ENCODE measurements at regions not wholly inside any gene's neighbourhood (a gene's known extent, or its start where the extent isn't known, plus 50 kb on each side); places are given as distances from the start of the nearest gene placed in this dataset.

- TF ChIP-seq ZNF331 (CRISPR knock-in tag; IDR thresholded peaks at IDR 0.05; ENCODE audit: low read depth) (no peak), REST (IDR thresholded peaks at IDR 0.05; ENCODE audit: unreplicated experiment) (no peak), CREB1 (CRISPR knock-in tag; IDR thresholded peaks at IDR 0.05; ENCODE audit: low read depth) (no peak), EZH2 (IDR thresholded peaks at IDR 0.05; ENCODE audit: low read depth, unreplicated experiment) (no peak), ZNF114 (CRISPR knock-in tag; IDR thresholded peaks at IDR 0.05) (no peak)
These were observed 249.6 kb downstream of the PIK3R1 start (continued) for GRCh38 chr5:68465133-68465532.

GRCh38 chr5:68465934-68466551, 250.5 kb downstream of the PIK3R1 start:
- Histone ChIP-seq H3K9me2 (ENCODE audit: insufficient read depth) (peaks cover 26% of the 10 kb centered on the region), H3F3A (replicated peaks; ENCODE audit: low read depth) (no peaks in the 10 kb centered on the region), H3K4me3 (no peak overlapping the region), H3K36me3 (ENCODE audit: insufficient read depth) (no peaks in the 10 kb centered on the region), H3K4me2 (no peak overlapping the region), H3K27ac (ENCODE audit: low read depth) (no peak overlapping the region), H3K4me1 (ENCODE audit: insufficient read depth) (no peaks in the 10 kb centered on the region), H3K79me2 (replicated peaks; ENCODE audit: insufficient read depth) (no peaks in the 10 kb centered on the region), H2AFZ (peak overlapping the region; percentile 43; the same call in 1 of the 2 replicates), H4K20me1 (replicated peaks; ENCODE audit: insufficient read depth) (no peaks in the 10 kb centered on the region), H3K27me3 (ENCODE audit: insufficient read depth) (no peaks in the 10 kb centered on the region)
- DNase-seq (ENCODE audit: low spot score): peak; percentile 12
- Mint-ChIP-seq H3K27ac (no peak overlapping the region), H3K9me3 (no peaks in the 10 kb centered on the region), H3K27me3 (ENCODE audit: insufficient read depth, low read depth, poor library complexity) (no peaks in the 10 kb centered on the region), H3K36me3 (ENCODE audit: low read depth) (no peaks in the 10 kb centered on the region; the same call in 2 of the 3 replicates), H3K4me1 (no peaks in the 10 kb centered on the region), H3K4me3 (no peak overlapping the region)
- peak; percentile 34; the same call in 1 of the 3 replicates for ATAC-seq
- no peak for TF ChIP-seq JUNB (IDR thresholded peaks at IDR 0.05; ENCODE audit: unreplicated experiment)
- TF ChIP-seq STAT1 (IDR thresholded peaks at IDR 0.05; ENCODE audit: unreplicated experiment): no peak
- TF ChIP-seq ZNF114 (CRISPR knock-in tag; IDR thresholded peaks at IDR 0.05): no peak
- no peak for TF ChIP-seq ETS1 (IDR thresholded peaks at IDR 0.05)
- TF ChIP-seq ZNF331 (CRISPR knock-in tag; IDR thresholded peaks at IDR 0.05; ENCODE audit: low read depth): no peak
- TF ChIP-seq CTCF (conservative IDR thresholded peaks at IDR 0.05; ENCODE audit: low read depth in 2 of 2): no peak
- no peak for TF ChIP-seq EZH2phosphoT487 (IDR thresholded peaks at IDR 0.05; ENCODE audit: unreplicated experiment)
- TF ChIP-seq NANOG (IDR thresholded peaks at IDR 0.05; ENCODE audit: borderline replicate concordance): no peak
- TF ChIP-seq REST (IDR thresholded peaks at IDR 0.05; ENCODE audit: unreplicated experiment): no peak

Data from GM23338 (cell line).